22Rv1 (cell line): ENCODE measurements at regions not wholly inside any gene's neighbourhood (a gene's known extent, or its start where the extent isn't known, plus 50 kb on each side); places are given as distances from the start of the nearest gene placed in this dataset.

Source experiments
- CTCF ChIP-seq: fragments of 450-650 bp; IDR thresholded peaks from 2 replicates; pipeline ENCODE4 v1.5.1; 2017; ENCODE audit warnings: mild to moderate bottlenecking
- ZFX ChIP-seq: fragments of 450-650 bp; IDR thresholded peaks from 2 replicates; pipeline ENCODE4 v1.6.1; 2017; ENCODE audit warnings: antibody characterized with exemption, borderline replicate concordance

- no peak for TF ChIP-seq CTCF
- TF ChIP-seq ZFX = no peak
Observed at GRCh38 chr1:214214851-214215250, 66.1 kb upstream of the SMYD2 start.
